GM20000 (cell line): ENCODE measurements at regions not wholly inside any gene's neighbourhood (a gene's known extent, or its start where the extent isn't known, plus 50 kb on each side); places are given as distances from the start of the nearest gene placed in this dataset.

Experiments used
- DNase-seq: peaks from one replicate; pipeline ENCODE4 v3.0.0; 2012; ENCODE audit warnings: low spot score
- TF ChIP-seq, protein P1 (sequence below): IDR thresholded peaks from 2 replicates; pipeline ENCODE4 v1.5.1; 2012; ENCODE audit warnings: mild to moderate bottlenecking, control low read depth; ENCODE audit errors: extremely low read depth, missing control alignments

DNA sequence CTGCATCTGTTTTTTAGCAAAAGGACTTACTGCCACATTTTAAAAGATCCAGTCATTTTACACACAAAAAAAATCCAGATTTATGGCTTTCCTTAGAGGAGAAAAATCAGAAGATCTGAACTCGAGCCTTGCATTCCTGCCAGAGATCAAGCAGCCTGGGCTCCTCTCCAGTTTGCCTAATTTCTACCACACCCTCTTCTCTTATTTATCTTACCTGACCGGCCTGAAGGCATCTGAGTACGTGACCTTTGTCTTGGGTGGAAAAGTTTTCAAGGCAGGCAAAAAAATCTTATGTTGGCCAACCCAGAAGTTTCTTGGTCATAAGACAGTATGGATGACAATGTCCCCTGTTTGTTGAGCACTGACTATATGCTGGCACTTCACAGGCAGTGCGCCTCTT is 60.3 kb downstream of the CHRD start:
- DNase-seq = no peak
- TF ChIP-seq, protein P1, sequence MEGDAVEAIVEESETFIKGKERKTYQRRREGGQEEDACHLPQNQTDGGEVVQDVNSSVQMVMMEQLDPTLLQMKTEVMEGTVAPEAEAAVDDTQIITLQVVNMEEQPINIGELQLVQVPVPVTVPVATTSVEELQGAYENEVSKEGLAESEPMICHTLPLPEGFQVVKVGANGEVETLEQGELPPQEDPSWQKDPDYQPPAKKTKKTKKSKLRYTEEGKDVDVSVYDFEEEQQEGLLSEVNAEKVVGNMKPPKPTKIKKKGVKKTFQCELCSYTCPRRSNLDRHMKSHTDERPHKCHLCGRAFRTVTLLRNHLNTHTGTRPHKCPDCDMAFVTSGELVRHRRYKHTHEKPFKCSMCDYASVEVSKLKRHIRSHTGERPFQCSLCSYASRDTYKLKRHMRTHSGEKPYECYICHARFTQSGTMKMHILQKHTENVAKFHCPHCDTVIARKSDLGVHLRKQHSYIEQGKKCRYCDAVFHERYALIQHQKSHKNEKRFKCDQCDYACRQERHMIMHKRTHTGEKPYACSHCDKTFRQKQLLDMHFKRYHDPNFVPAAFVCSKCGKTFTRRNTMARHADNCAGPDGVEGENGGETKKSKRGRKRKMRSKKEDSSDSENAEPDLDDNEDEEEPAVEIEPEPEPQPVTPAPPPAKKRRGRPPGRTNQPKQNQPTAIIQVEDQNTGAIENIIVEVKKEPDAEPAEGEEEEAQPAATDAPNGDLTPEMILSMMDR = no peak

DNA sequence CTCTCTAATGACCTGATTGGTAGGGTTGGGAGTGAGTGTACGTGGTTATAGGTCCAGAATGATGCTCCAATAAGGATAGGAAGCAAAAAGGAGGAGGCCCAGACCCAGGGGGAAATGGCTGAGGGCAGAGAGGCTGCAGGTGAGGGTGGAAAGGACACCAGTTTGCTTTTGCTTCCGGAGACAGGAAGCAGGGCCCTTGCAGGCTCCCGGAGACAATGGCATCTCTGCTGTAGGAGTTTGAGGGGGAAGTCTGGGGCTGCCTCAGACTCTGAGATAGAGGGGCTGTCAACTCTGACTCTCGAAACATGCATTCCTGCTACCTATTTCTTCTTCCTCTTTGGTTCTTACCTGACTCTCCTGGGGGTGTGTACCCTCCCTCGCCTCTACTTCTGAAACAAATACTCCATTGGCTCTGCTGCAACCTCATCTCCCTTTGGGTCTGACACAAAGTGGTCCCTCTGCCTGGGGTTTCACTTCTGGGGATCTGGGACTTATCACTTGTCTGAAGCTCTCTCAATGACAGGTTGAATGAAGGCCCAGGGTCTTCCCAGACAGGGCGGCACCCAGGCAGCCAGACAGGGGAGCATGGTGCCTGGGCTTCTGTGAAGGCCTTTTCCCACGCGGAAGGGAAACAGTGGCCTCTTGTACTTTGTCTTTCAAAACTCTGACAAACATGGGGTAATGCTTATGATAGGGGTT is 61.5 kb downstream of the CHRD start:
- DNase-seq = no peak
- TF ChIP-seq, protein P1 = no peak

DNA sequence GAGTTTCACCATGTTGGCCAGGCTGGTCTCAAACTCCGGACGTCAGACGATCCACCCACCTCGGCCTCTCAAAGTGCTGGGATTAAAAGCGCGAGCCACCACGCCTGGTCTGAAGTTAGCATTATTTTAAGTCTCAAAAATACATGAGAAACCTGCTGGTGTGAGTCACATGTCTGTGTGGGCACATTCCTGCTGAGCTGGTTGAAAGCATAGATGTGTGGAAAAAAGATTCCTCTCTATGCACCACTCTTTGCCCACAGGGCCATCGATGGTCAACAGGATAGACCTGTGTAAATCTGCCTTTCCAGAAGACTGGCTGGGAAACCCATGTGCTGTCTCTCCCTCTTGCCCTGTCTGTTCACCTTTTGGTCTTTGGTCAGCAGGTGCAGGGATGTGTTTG is 63.5 kb downstream of the CHRD start:
- no peak for DNase-seq
- TF ChIP-seq, protein P1 = no peak

DNA sequence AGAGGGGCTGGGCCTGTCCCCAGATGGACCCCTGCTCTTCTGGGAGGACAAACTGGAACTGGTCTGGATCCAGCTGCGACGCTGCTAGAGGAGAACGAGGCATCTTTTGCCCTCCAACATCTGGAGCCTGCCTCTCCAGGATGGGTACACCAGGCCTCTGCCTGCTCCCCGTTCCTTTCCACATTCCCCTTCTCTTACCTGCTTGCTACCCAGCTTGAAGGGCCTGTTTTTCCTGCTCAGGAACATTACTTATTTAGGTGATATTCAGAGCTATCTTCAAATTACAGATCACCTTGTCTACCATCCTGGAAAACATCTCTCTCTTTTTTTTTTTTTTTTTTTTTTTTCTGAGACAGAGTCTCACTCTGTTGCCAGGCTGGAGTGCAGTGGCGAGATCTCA is 64.0 kb downstream of the CHRD start:
- no peak for DNase-seq
- TF ChIP-seq, protein P1 = no peak

DNA sequence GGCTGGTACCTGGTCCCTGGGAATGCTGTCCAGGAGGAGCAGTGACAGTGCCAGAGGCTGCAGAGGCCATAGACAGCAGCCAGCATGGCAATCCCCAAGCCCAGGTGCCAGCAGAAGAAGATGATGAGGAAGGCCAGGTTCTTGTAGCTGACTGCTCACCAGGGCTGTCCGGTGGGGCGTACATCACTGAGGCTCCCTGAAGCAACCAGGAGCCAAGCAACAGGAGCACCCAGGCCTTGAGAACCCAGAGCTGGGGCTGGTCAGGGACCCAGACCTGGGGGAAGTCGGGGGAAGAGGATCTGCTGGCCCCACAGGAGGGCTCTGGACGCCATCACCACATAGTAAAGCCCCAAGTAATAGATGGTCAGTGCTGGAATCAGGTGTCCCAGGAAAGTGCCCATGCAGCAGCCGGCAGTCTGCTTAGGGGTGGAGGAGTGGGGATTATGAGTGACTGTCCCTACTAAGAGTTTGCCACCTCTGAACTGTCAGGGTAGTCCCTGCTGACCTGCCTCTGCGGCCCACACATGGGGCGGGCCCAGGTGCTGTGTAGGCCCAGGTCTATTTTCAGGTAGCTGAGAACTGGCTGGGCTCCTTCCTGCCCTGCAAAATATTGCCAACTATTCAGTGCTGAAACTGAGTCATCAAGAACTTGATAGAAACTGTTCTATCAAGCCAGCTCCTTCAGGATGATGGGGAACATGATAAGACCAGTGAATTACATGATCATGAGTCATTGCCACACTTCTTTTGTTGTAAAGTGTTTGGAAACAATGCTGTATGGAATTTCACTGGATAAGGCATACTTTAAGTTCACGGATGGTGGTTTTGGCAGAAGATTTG is 68.7 kb downstream of the CHRD start:
- TF ChIP-seq, protein P1 = no peak
- DNase-seq = no peak

DNA sequence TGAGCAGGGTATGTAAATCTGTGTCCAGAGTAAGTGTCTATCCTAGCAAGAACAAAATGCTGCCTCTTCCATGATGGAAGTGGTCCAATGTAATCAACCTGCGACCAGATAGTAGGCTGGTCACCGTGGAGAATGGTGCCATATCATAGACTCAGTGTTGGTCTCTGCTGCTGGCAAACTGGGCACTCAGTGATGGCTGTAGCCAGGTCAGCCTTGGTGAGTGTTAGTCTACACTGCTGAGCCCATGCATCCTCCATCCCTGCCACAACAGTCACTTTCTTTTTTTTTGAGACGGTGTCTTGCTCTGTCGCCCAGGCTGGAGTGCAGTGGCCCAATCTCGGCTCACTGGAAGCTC is 69.3 kb downstream of the CHRD start:
- no peak for DNase-seq
- TF ChIP-seq, protein P1 = no peak

DNA sequence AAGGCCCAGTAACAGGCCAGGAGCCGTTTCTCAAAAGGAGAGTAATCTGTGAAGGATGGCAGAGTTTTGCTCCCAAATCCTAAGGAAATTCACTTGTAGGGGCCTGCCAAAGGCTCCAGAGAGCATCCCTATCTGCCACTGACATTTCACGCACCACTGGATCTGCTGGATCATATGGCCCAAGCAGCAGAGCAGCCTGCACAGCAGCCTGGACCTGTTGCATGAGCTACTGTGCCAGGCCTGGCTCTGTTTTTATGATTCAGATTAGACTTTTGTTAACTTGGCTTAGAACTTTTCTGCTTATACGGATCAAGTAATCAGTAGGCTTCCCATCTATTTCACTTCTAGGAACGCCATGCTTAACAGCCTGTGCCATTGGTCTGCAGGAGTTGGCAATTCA is 70.7 kb downstream of the CHRD start:
- no peak for DNase-seq
- TF ChIP-seq, protein P1 = no peak
